ENCODE measurements at regions not wholly inside any gene's neighbourhood (a gene's known extent, or its start where the extent isn't known, plus 50 kb on each side); places are given as distances from the start of the nearest gene placed in this dataset.

- in situ Hi-C loops (cut with HindIII; ENCODE audit: extremely low pct_ligation_motif_present, low pct_unique_long_range_greater_than_20kb) (no loop called here), intact Hi-C loops (cut with micrococcal nuclease; ENCODE audit: unreplicated experiment) (no loop called here)
- H3K9ac ChIP-seq (ENCODE audit: insufficient read depth, low read depth, low read length) = no peak overlapping the region
- H3K27ac ChIP-seq (ENCODE audit: extremely low read length, insufficient read depth, low read length) = no peak overlapping the region
- H2AFZ ChIP-seq (ENCODE audit: low read length) = no peak overlapping the region
- CTCF ChIA-PET (ENCODE audit: low intra/inter-chr PET ratio, low total read pairs) = no interaction called here
- H3K9me3 ChIP-seq (ENCODE audit: low read length) = no peaks in the 10 kb centered on the region
- peaks cover 0 to 18% of the 10 kb centered on the region in 2 experiments; a peak in 3 of 5 replicates for H3K27me3 ChIP-seq (ENCODE audit: control insufficient read depth in 1 of 2, insufficient read depth in 2 of 2, low read length in 2 of 2)
- H3K4me2 ChIP-seq (ENCODE audit: low read depth, low read length) = no peak overlapping the region
- H3K36me3 ChIP-seq (replicated peaks in 1 of 2; ENCODE audit: control insufficient read depth in 1 of 2, insufficient read depth in 2 of 2, low read length in 2 of 2) = no peaks in the 10 kb centered on the region
- no peaks in the 10 kb centered on the region for H3K79me2 ChIP-seq (ENCODE audit: insufficient read depth, low read length)
- FAIRE-seq (no peak), ATAC-seq (no peak), DNase-seq (ENCODE audit: low spot score) (no peak)
- H3K4me3 ChIP-seq (replicated peaks in 1 of 3; ENCODE audit: insufficient read depth in 1 of 3, low read depth in 2 of 3, low read length in 3 of 3) = no peak overlapping the region
- POLR2A ChIA-PET = no interaction called here
- BruUV-seq (replicated peaks) = no TSS peak
- H4K20me1 ChIP-seq (ENCODE audit: insufficient read depth, low read length) = no peaks in the 10 kb centered on the region
- TF ChIP-seq RERE (CRISPR knock-in tag; IDR thresholded peaks at IDR 0.05; ENCODE audit: low read depth) (no peak), PRMT3 (CRISPR knock-in tag; IDR thresholded peaks at IDR 0.05; ENCODE audit: borderline replicate concordance, low read depth) (no peak), ZNF282 (IDR thresholded peaks at IDR 0.05; ENCODE audit: partially characterized antibody) (no peak), HOXA5 (CRISPR knock-in tag; IDR thresholded peaks at IDR 0.05) (no peak), MYC (CRISPR knock-in tag; IDR thresholded peaks at IDR 0.05; ENCODE audit: borderline replicate concordance) (no peak), SNAI1 (CRISPR knock-in tag; IDR thresholded peaks at IDR 0.05; ENCODE audit: borderline replicate concordance) (no peak), STAG1 (CRISPR knock-in tag; IDR thresholded peaks at IDR 0.05) (no peak), TRIM24 (CRISPR knock-in tag; IDR thresholded peaks at IDR 0.05) (no peak), RFX1 (IDR thresholded peaks at IDR 0.05) (no peak), ZNF720 (CRISPR knock-in tag; IDR thresholded peaks at IDR 0.05) (no peak), CREB1 (IDR thresholded peaks at IDR 0.05) (no peak), CREB1 (CRISPR knock-in tag; IDR thresholded peaks at IDR 0.05) (no peak)
- TF ChIP-seq, protein P1, sequence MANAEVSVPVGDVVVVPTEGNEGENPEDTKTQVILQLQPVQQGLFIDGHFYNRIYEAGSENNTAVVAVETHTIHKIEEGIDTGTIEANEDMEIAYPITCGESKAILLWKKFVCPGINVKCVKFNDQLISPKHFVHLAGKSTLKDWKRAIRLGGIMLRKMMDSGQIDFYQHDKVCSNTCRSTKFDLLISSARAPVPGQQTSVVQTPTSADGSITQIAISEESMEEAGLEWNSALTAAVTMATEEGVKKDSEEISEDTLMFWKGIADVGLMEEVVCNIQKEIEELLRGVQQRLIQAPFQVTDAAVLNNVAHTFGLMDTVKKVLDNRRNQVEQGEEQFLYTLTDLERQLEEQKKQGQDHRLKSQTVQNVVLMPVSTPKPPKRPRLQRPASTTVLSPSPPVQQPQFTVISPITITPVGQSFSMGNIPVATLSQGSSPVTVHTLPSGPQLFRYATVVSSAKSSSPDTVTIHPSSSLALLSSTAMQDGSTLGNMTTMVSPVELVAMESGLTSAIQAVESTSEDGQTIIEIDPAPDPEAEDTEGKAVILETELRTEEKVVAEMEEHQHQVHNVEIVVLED (CRISPR knock-in tag; IDR thresholded peaks at IDR 0.05; ENCODE audit: borderline replicate concordance) = no peak
- H3K4me1 ChIP-seq (ENCODE audit: insufficient read depth, low read length) = no peaks in the 10 kb centered on the region
- 14% methylated on average over 5 of the region's 5 CpGs for WGBS (ENCODE audit: low lambda C conversion rate)
These were observed 256.4 kb downstream of the CDCA7 start for GRCh38 chr2:173611121-173611520.

Measured in HepG2 (cell line).